ENCODE measurements at regions not wholly inside any gene's neighbourhood (a gene's known extent, or its start where the extent isn't known, plus 50 kb on each side); places are given as distances from the start of the nearest gene placed in this dataset.
A peak's percentile ranks its signal among the peaks of the same experiment; 100 is the strongest.

DNA sequence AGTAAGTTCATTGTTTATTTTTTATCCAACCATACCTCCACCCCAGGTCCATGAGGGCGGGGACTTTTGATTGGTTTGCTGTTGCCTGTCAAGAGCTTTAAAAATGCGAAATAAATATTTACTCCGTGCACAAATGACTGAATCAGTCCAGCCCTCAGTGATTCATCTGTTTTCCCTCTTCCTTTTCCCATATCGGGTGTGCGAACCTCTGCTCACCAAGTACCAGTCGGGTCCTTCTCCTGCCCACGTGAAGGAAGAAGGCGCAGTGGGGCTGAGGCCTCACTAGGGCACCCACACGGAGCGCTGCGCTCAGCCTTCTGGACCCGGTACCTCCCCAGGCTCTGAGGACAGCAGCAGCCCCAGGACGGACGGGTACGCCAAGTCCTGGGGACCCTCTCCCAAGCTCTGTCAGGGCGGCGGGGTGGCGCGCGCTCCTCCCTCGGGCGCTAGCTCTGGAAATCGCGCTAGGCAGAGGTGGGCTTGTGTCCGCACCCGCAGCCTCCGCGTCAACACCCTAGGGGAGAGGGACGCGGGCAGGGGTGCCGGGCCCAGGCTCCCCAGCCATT lies 70.5 kb upstream of the EPHB3 start:
- H3K27ac ChIP-seq, result no peak overlapping the region
- WGBS (ENCODE audit: insufficient coverage, low coverage, low lambda C conversion rate, missing lambda C conversion rate), result 20% methylated on average over 12 of the region's 31 CpGs
- TF ChIP-seq POLR2A (IDR thresholded peaks at IDR 0.05), result no peak
- TF ChIP-seq, protein P1, sequence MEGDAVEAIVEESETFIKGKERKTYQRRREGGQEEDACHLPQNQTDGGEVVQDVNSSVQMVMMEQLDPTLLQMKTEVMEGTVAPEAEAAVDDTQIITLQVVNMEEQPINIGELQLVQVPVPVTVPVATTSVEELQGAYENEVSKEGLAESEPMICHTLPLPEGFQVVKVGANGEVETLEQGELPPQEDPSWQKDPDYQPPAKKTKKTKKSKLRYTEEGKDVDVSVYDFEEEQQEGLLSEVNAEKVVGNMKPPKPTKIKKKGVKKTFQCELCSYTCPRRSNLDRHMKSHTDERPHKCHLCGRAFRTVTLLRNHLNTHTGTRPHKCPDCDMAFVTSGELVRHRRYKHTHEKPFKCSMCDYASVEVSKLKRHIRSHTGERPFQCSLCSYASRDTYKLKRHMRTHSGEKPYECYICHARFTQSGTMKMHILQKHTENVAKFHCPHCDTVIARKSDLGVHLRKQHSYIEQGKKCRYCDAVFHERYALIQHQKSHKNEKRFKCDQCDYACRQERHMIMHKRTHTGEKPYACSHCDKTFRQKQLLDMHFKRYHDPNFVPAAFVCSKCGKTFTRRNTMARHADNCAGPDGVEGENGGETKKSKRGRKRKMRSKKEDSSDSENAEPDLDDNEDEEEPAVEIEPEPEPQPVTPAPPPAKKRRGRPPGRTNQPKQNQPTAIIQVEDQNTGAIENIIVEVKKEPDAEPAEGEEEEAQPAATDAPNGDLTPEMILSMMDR (IDR thresholded peaks at IDR 0.05), result no peak

DNA sequence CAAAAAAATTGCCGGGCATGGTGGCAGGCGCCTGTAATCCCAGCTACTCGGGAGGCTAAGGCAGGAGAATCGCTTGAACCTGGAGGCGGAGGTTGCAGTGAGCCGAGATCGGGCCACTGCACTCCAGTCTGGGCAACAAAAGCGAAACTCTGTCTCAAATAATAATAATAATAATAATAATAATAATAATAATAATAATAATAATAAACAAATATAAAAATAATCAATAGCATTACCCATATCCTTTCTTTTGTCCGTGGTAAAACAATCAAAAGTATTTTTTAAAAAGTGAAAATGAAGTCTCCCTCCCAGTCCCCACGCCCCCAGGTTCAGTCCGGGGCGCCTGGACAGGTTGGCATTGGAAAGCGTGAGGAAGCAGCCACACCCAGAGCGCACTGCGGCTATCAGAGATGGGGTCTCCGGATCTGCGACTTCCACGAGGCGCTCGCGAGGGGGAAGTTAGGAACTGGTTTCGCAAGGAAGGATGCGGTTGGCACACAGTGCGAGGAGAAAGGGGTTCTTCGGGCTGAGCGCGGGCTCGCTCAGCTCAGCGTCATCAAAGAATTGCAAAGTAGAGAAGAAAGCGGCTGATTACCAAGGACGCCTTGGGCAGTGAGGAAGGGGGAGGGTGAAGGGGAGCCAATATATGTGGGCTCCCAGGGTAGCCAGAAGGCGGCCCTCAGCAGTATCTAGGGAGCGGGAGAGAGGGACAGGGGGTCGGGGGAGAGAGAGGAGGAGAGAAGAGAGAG lies 69.5 kb upstream of the EPHB3 start:
- peaks cover 0 to 14% (median 0%) of the 10 kb centered on the region in 4 donors for H3K4me1 ChIP-seq
- no peaks in the 10 kb centered on the region for H3K36me3 ChIP-seq
- no peak overlapping the region for H3K27ac ChIP-seq
- DNase-seq (no peak), ATAC-seq (peak in 2 of 4 donors; percentile 12 to 31)
- H3K9me3 ChIP-seq, result no peaks in the 10 kb centered on the region
- intact Hi-C loops (cut with DNase I), result no loop called here
- WGBS (ENCODE audit: insufficient coverage, low coverage, low lambda C conversion rate, missing lambda C conversion rate), result 22% methylated on average over 25 of the region's 34 CpGs
- H3K27me3 ChIP-seq, result no peaks in the 10 kb centered on the region
- H3K4me3 ChIP-seq, result no peak overlapping the region
- TF ChIP-seq, protein P1 (IDR thresholded peaks at IDR 0.05), result no peak
- no peak for TF ChIP-seq POLR2A (IDR thresholded peaks at IDR 0.05)

More for the DNA sequence above, 70.5 kb upstream of the EPHB3 start:
- Histone ChIP-seq H3K36me3 (no peaks in the 10 kb centered on the region), H3K27me3 (no peaks in the 10 kb centered on the region), H3K4me3 (no peak overlapping the region), H3K9me3 (no peaks in the 10 kb centered on the region), H3K4me1 (peaks cover 0 to 14% (median 0%) of the 10 kb centered on the region in 4 donors)
- no peak for DNase-seq
- intact Hi-C loops (cut with DNase I), result no loop called here
- ATAC-seq, result peak; percentile 32 to 75 (median 58)

DNA sequence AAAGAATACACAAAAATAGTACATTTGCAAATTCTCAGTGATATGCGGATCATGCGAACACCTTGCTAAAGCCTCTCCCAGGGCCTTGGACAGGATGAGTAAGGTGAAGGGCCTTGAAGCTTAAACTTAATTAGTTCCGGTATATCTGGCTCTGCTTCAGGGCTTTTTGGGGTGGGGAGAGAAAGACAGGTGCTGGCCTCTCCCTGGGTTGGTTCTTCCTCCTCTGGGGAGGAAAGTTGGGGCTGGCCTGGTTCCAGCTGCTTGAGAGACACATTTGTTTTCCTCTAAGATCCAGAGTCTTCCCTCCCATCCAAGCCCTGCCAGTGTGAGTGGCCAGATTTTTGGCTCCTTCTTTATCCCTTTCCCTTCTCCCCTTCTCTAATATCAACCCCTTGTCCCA lies 64.7 kb upstream of the EPHB3 start:
- DNase-seq (no peak), ATAC-seq (no peak)
- intact Hi-C loops (cut with DNase I), result no loop called here
- Histone ChIP-seq H3K9me3 (no peaks in the 10 kb centered on the region), H3K4me1 (peaks cover 0 to 4% (median 0%) of the 10 kb centered on the region in 4 donors), H3K36me3 (no peaks in the 10 kb centered on the region), H3K27ac (no peak overlapping the region), H3K27me3 (no peaks in the 10 kb centered on the region), H3K4me3 (no peak overlapping the region)
- WGBS (ENCODE audit: insufficient coverage, low coverage, low lambda C conversion rate, missing lambda C conversion rate), result 95% methylated on average over 3 of the region's 3 CpGs
- TF ChIP-seq, protein P1 (IDR thresholded peaks at IDR 0.05), result no peak
- no peak for TF ChIP-seq POLR2A (IDR thresholded peaks at IDR 0.05)

DNA sequence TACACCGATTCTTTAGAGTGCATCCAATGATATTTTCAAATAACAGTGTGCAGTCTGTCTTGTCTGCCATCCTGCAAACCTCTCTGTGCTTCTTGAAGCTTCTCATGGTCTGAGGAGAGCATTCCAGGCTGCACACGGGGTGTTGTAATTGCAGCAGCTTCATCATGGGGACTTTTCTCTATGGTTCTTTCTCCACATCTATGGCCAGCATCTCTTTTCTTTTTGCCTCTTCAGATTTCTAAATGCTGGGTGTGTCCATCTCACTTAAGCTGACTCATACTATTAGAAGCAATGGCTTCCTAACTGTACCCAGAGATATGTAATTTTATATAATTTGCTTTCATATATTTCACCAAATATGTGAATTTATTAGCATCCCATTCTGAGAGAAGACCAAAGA lies 63.8 kb upstream of the EPHB3 start:
- no peak overlapping the region for H3K4me3 ChIP-seq
- H3K9me3 ChIP-seq, result no peaks in the 10 kb centered on the region
- H3K4me1 ChIP-seq, result no peaks in the 10 kb centered on the region
- no peaks in the 10 kb centered on the region for H3K27me3 ChIP-seq
- WGBS (ENCODE audit: insufficient coverage, low coverage, low lambda C conversion rate, missing lambda C conversion rate), result 60% methylated on average over 2 of the region's 2 CpGs
- intact Hi-C loops (cut with DNase I), result no loop called here
- H3K36me3 ChIP-seq, result no peaks in the 10 kb centered on the region
- H3K27ac ChIP-seq, result no peak overlapping the region
- ATAC-seq (no peak), DNase-seq (no peak)
- TF ChIP-seq, protein P1 (IDR thresholded peaks at IDR 0.05), result no peak
- TF ChIP-seq POLR2A (IDR thresholded peaks at IDR 0.05), result no peak
